ENCODE measurements at regions not wholly inside any gene's neighbourhood (a gene's known extent, or its start where the extent isn't known, plus 50 kb on each side); places are given as distances from the start of the nearest gene placed in this dataset.
"Not testable (repeated sequence)": the region's sequence is repeated elsewhere in the genome, so short reads cannot be mapped to it uniquely, and the experiment has no call there.

DNA sequence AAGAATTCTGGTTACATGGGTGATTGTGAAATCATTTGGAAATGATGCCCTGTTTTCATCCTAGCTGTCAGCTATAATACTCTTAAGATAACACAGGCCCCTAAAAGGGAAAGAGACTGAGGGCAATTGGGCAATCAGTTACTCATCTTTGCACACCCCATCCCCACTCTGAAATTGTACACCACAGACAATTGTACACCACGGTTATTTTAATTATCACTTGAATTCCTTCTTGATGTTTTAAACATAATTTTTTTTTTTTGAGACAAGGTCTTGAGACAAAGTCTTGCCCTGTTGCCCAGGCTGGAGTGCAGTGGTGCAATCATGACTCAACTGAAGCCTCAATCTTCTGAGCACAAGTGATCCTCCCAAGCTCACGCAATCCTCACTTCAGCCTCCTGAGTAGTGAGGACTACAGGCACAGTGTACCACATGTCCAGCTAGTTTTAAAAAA is 862.4 kb upstream of the ACVR2A start:
- TF ChIP-seq, protein P1, sequence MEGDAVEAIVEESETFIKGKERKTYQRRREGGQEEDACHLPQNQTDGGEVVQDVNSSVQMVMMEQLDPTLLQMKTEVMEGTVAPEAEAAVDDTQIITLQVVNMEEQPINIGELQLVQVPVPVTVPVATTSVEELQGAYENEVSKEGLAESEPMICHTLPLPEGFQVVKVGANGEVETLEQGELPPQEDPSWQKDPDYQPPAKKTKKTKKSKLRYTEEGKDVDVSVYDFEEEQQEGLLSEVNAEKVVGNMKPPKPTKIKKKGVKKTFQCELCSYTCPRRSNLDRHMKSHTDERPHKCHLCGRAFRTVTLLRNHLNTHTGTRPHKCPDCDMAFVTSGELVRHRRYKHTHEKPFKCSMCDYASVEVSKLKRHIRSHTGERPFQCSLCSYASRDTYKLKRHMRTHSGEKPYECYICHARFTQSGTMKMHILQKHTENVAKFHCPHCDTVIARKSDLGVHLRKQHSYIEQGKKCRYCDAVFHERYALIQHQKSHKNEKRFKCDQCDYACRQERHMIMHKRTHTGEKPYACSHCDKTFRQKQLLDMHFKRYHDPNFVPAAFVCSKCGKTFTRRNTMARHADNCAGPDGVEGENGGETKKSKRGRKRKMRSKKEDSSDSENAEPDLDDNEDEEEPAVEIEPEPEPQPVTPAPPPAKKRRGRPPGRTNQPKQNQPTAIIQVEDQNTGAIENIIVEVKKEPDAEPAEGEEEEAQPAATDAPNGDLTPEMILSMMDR (conservative IDR thresholded peaks at IDR 0.05; ENCODE audit: low read depth, low read length): no peak
- DNase-seq (ENCODE audit: low read depth): no peak

DNA sequence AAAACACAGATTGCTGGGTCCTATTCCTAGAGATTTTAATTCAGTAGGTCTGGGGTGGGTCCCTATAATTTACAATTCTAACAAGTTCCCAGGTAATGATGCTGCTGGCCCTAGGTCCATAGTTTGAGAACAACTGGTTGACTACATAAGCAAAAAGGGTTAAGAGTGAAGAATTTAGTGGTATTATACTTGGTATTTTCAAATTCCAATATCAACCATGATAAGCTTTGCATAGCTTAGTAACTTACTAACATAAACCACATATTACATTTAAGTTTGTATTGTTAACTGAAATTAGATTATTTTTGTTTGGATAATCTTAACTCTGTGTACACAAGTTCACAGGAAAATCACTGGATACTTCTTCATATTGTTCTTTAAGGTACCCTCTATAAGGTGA is 862.9 kb upstream of the ACVR2A start:
- TF ChIP-seq, protein P1 (conservative IDR thresholded peaks at IDR 0.05; ENCODE audit: low read depth, low read length): no peak
- no peak overlapping the region for H3K4me3 ChIP-seq (ENCODE audit: low read length)
- DNase-seq (ENCODE audit: low read depth): no peak

More for the DNA sequence above, 862.4 kb upstream of the ACVR2A start:
- no peak overlapping the region for H3K4me3 ChIP-seq (ENCODE audit: low read length)

DNA sequence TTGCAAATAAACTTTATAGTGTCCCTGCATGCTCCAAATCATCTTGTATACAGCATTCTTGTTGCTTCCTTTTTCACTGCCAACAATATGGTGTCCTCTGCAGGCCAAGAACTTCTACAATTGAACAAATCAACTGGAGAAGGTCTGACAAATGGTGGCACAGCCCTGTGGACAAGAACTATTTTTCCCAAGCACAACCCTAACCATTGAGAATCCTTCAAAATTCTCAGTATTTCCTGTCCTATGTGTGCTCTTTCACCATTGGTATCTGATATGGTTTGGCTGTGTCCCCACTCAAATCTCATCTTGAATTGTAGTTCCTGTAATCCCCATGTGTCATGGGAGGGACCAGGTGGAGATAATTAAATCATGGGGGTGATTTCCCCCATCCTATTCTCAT is 865.1 kb upstream of the ACVR2A start:
- no peak for DNase-seq (ENCODE audit: low read depth)
- H3K4me3 ChIP-seq (ENCODE audit: low read length): no peak overlapping the region
- TF ChIP-seq, protein P1 (conservative IDR thresholded peaks at IDR 0.05; ENCODE audit: low read depth, low read length): no peak

DNA sequence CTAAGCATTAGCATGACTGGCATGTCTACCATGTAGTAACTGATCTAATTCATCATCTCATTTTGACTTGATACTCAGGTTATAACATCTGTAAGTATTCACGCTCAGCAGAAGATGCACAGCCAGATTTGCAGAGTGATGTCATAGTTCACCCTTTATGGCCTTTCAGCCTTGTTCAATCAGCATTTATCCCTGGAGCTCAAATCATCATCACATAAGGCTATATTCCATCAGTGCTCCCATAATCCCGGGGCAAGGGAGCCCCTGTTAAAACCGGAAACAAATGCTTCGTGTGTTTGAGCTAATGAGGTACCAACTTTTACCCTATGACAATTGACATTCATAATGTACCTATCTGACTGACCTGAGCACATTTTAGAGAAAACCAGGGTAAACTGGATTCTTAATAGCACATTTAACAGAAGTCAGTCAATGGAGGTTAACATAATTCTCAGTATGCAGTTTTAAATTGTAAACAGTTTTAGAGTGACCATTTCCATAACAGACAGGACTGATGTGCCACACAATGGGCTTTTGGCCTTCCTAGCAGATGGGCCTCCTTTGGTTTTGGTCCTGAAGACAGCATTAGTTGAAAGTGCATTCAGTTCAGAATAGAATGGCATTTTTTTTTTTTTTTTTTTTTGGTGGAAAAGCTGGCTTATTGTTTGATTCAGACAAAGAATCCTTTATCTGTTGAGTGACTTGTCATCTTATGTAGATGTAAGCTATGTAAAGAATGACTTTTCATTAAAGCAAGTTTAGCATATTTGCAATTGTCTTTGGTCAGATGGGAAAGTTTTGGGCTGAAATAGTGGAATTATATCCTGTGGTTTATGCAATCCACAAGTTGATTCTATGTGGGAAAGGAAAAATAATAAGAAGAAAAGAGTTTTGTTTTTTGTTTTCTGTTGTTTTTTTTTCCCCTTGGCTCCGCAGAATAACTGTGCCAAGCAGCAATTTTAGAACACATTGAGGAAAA is 866.0 kb upstream of the ACVR2A start:
- DNase-seq (ENCODE audit: low read depth): no peak
- TF ChIP-seq, protein P1 (conservative IDR thresholded peaks at IDR 0.05; ENCODE audit: low read depth, low read length): no peak
- no peak overlapping the region for H3K4me3 ChIP-seq (ENCODE audit: low read length)

DNA sequence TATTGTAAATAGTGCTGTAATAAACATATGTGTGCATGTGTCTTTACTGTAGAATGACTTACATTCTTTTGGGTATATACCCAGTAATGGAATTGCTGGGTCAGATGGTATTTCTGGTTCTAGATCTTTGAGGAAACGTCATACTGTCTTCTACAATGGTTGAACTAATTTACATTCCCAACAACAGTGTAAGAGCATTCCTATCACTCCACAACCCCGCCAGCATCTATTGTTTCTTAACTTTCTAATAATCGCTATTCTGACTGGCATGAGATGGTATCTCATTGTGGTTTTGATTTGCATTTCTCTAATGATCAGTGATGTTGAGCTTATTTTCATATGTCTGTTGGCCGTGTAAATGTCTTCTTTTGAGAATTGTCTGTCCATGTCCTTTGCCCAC is 873.8 kb upstream of the ACVR2A start:
- not testable (repeated sequence) for DNase-seq (ENCODE audit: low read depth); H3K4me3 ChIP-seq (ENCODE audit: low read length)

DNA sequence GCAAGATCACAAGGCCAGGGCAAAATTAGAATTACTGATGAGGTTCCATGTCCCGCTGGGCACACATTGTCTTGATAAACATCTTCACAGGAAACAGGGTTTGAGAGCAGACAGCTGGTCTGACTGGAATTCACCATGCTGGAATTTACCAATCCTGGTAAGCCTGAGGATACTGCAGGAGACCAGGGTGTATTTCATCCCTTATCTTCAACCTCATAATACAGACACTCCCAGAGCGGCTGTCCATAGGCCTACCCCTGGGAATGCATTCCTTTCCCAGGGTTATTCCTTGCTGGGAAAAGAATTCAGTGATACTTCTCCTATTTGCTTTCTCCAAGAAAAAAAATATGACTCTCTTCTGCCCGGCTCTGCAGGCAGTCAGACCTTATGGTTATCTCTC is 875.1 kb upstream of the ACVR2A start:
- not testable (repeated sequence) for H3K4me3 ChIP-seq (ENCODE audit: low read length); DNase-seq (ENCODE audit: low read depth)

DNA sequence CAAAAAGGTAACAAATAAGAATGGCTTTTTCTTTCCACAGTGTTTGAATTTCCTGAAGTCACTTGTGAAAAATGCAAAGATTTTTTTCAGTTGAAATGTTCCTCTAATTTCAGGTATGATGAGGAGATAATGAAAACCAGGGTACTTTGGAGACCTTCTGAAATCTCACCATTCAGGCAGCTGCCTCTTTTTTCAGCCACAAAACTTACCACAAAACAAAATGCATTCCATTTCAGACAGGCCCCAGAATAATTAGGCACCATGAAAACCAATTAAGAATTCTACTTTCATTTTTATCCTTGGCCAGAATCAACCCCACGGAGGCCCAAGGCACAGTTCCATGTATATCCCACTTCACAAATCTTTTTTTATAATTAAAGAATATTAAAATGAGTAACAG is 880.3 kb upstream of the ACVR2A start:
- no peak for DNase-seq (ENCODE audit: low read depth)
- TF ChIP-seq, protein P1 (conservative IDR thresholded peaks at IDR 0.05; ENCODE audit: low read depth, low read length): no peak

DNA sequence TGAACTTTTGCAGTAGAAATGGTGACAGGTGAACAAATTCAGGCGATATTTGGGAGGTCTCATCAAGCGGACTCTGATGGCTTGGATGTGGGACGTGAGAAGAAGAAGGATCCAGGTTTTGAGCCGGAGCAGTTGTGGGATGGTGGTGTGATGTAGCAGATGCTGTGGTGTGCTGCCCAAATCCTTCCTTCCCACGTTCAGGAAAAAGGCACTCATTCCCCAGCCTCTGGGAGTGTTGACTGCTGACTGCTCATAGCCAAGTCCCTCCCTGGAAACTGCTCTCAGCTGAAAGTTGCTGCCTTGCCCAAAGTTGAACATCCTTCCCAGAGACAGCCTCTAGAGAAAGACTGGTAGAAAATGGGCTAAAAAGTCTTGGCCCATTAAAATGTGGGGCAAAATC is 890.3 kb upstream of the ACVR2A start:
- TF ChIP-seq, protein P1 (conservative IDR thresholded peaks at IDR 0.05; ENCODE audit: low read depth, low read length): no peak
- DNase-seq (ENCODE audit: low read depth): no peak
- no peak overlapping the region for H3K4me3 ChIP-seq (ENCODE audit: low read length)

More for the DNA sequence above, 880.3 kb upstream of the ACVR2A start:
- no peak overlapping the region for H3K4me3 ChIP-seq (ENCODE audit: low read length)
